Tibial nerve (tissue), 3 donors: ENCODE measurements at regions not wholly inside any gene's neighbourhood (a gene's known extent, or its start where the extent isn't known, plus 50 kb on each side); places are given as distances from the start of the nearest gene placed in this dataset.

ENCODE experiments used
- POLR2A ChIP-seq, 2 donors: fragments of 450-650 bp; IDR thresholded peaks; one replicate each; pipeline ENCODE4 v1.6.1; 2017; ENCODE audit warnings: antibody characterized with exemption in 2 of 2, mild to moderate bottlenecking in 2 of 2, moderate library complexity in 2 of 2
- TF ChIP-seq, protein P1 (sequence below), 5 experiments: fragments of 200-600 bp in 3 of 5; fragments of 450-650 bp in 2 of 5; sonication (generic) in 3 of 5; IDR thresholded peaks; one replicate each; pipeline ENCODE4 v1.5.1; 2016 to 2019; ENCODE audit warnings: antibody characterized with exemption in 5 of 5, mild to moderate bottlenecking in 3 of 5, moderate library complexity in 2 of 5

DNA sequence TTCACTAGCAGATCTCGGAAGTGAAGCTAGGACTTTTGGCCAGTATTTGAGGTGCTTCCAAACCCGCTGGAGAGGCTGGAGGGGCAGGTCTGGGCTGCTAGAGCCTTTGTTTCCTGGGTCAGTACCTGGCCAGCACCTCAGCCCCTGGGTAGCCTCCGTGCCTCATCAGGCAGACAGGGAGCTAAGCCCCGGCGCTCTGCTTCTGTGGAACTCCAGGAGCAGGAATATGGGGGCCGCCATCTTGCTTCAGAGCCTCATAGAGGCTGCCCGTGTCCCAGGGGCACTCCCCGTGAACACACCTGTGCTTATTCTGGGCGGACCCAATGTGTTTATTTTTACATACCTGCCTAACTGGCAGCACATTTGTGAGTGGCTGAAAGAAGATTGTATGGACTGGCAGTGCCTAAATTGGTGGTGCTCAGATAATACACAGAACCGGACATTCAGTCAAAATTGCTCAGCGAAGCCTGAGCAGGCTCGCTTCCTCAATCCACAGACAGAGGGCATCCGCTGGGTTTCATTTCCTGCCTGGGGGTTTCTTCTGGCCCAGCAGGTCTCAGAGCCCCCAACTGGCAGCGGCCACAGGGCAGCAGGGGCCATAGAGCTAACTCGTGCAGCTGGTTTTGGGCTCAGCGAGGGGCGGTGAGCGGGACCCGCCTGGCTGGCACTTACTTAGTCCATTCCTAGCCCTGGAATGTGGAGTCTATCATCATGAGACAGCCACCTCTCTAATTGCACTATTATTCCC, 176.8 kb upstream of the ALKAL2 start:
- TF ChIP-seq, protein P1, sequence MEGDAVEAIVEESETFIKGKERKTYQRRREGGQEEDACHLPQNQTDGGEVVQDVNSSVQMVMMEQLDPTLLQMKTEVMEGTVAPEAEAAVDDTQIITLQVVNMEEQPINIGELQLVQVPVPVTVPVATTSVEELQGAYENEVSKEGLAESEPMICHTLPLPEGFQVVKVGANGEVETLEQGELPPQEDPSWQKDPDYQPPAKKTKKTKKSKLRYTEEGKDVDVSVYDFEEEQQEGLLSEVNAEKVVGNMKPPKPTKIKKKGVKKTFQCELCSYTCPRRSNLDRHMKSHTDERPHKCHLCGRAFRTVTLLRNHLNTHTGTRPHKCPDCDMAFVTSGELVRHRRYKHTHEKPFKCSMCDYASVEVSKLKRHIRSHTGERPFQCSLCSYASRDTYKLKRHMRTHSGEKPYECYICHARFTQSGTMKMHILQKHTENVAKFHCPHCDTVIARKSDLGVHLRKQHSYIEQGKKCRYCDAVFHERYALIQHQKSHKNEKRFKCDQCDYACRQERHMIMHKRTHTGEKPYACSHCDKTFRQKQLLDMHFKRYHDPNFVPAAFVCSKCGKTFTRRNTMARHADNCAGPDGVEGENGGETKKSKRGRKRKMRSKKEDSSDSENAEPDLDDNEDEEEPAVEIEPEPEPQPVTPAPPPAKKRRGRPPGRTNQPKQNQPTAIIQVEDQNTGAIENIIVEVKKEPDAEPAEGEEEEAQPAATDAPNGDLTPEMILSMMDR (IDR thresholded peaks at IDR 0.05): no peak
- no peak for TF ChIP-seq POLR2A (IDR thresholded peaks at IDR 0.05)
